DND-41 (cell line): ENCODE measurements at regions not wholly inside any gene's neighbourhood (a gene's known extent, or its start where the extent isn't known, plus 50 kb on each side); places are given as distances from the start of the nearest gene placed in this dataset.

Source experiments
- ATAC-seq: fragments of 200-7000 bp; cut with Tn5 transposase; 3 replicates; pipeline ENCODE4 v1.9.1; 2021; ENCODE audit warnings: low read depth; ENCODE audit not compliant: insufficient read depth
- DNase-seq: peaks from one replicate; pipeline ENCODE4 v3.0.0-alpha.2; 2020
- H2AFZ ChIP-seq: 2 replicates; pipeline ENCODE4 v1.6.0; 2012; ENCODE audit warnings: low read depth, low read length
- H3K27ac ChIP-seq: 2 replicates; pipeline ENCODE4 v1.5.1; 2012; ENCODE audit warnings: low read length, inconsistent platforms
- H3K27me3 ChIP-seq: fragments of 200-600 bp; sonication (generic); 2 replicates; pipeline ENCODE4 v1.6.0; 2012; ENCODE audit warnings: low read length, mild to moderate bottlenecking, inconsistent platforms; ENCODE audit not compliant: insufficient read depth, poor library complexity
- H3K36me3 ChIP-seq: 2 replicates; pipeline ENCODE4 v1.5.1; 2012; ENCODE audit warnings: low read length, inconsistent platforms; ENCODE audit not compliant: insufficient read depth
- H3K4me1 ChIP-seq: 2 replicates; pipeline ENCODE4 v1.5.1; 2012; ENCODE audit warnings: mild to moderate bottlenecking, low read length; ENCODE audit not compliant: insufficient read depth
- H3K4me2 ChIP-seq: 2 replicates; pipeline ENCODE4 v1.6.0; 2012; ENCODE audit warnings: mild to moderate bottlenecking, moderate library complexity, low read length, inconsistent platforms; ENCODE audit not compliant: insufficient read depth
- H3K4me3 ChIP-seq, 2 experiments: fragments of 200-600 bp in 1 of 2; shearing (Covaris generic) in 1 of 2; 2 replicates each; pipeline ENCODE4 v1.5.1; 2012 to 2016; ENCODE audit warnings: inconsistent platforms in 2 of 2, low read length in 2 of 2, mild to moderate bottlenecking in 2 of 2, low read depth in 1 of 2, moderate library complexity in 1 of 2
- H3K79me2 ChIP-seq: 2 replicates; pipeline ENCODE4 v1.6.0; 2012; ENCODE audit warnings: low read length, inconsistent platforms; ENCODE audit not compliant: insufficient read depth
- H3K9ac ChIP-seq: 2 replicates; pipeline ENCODE4 v1.6.0; 2012; ENCODE audit warnings: low read depth, mild to moderate bottlenecking, inconsistent platforms, low read length, moderate library complexity
- H3K9me3 ChIP-seq: 2 replicates; pipeline ENCODE4 v1.5.1; 2012; ENCODE audit warnings: low read length, moderate library complexity, mild to moderate bottlenecking, inconsistent platforms; ENCODE audit not compliant: insufficient read depth, severe bottlenecking
- H4K20me1 ChIP-seq: 2 replicates; pipeline ENCODE4 v1.6.0; 2012; ENCODE audit warnings: low read length; ENCODE audit not compliant: insufficient read depth
- CTCF ChIP-seq: IDR thresholded peaks from 2 replicates; pipeline ENCODE4 v1.5.1; 2012; ENCODE audit warnings: borderline replicate concordance, low read length, moderate library complexity, mild to moderate bottlenecking; ENCODE audit not compliant: poor library complexity, severe bottlenecking; ENCODE audit errors: extremely low read depth
- EZH2 ChIP-seq: IDR thresholded peaks from 3 replicates; pipeline ENCODE4 v1.6.1; 2012; ENCODE audit warnings: borderline replicate concordance, low read depth, mild to moderate bottlenecking, moderate library complexity, low read length, inconsistent platforms; ENCODE audit not compliant: severe bottlenecking

GRCh38 chr7:79872176-79872575, 262.5 kb upstream of the GNAI1 start:
- DNase-seq: no peak

GRCh38 chr7:79868010-79868409, 266.6 kb upstream of the GNAI1 start:
- Histone ChIP-seq H4K20me1 (no peaks in the 10 kb centered on the region), H2AFZ (peak overlapping the region; percentile 28; the same call in 1 of the 2 replicates), H3K36me3 (no peaks in the 10 kb centered on the region), H3K79me2 (no peaks in the 10 kb centered on the region), H3K4me2 (peak overlapping the region; percentile 24), H3K4me1 (peaks cover 9% of the 10 kb centered on the region), H3K27me3 (no peaks in the 10 kb centered on the region), H3K27ac (peak overlapping the region; percentile 15; the same call in 1 of the 2 replicates), H3K9ac (no peak overlapping the region), H3K4me3 (no peak overlapping the region), H3K9me3 (no peaks in the 10 kb centered on the region)
- TF ChIP-seq EZH2 (no peak), CTCF (no peak)
- ATAC-seq (peak; percentile 72), DNase-seq (no peak)

More at GRCh38 chr7:79872176-79872575, 262.5 kb upstream of the GNAI1 start:
- TF ChIP-seq CTCF (no peak), EZH2 (no peak)
- H3K79me2 ChIP-seq: no peaks in the 10 kb centered on the region
- H3K9me3 ChIP-seq: peaks cover 4% of the 10 kb centered on the region
- H3K4me3 ChIP-seq: no peak overlapping the region
- ATAC-seq: no peak
- no peak overlapping the region for H3K4me2 ChIP-seq
- no peaks in the 10 kb centered on the region for H4K20me1 ChIP-seq
- no peak overlapping the region for H2AFZ ChIP-seq
- H3K4me1 ChIP-seq: peaks cover 12% of the 10 kb centered on the region
- no peak overlapping the region for H3K27ac ChIP-seq
- no peaks in the 10 kb centered on the region for H3K36me3 ChIP-seq
- H3K27me3 ChIP-seq: no peaks in the 10 kb centered on the region
- no peak overlapping the region for H3K9ac ChIP-seq

- Histone ChIP-seq H3K9me3 (no peaks in the 10 kb centered on the region), H3K4me3 (no peak overlapping the region), H3K4me1 (no peaks in the 10 kb centered on the region), H4K20me1 (no peaks in the 10 kb centered on the region), H3K36me3 (no peaks in the 10 kb centered on the region), H3K4me2 (no peak overlapping the region), H2AFZ (no peak overlapping the region), H3K27me3 (no peaks in the 10 kb centered on the region), H3K9ac (no peak overlapping the region), H3K27ac (no peak overlapping the region), H3K79me2 (no peaks in the 10 kb centered on the region)
- DNase-seq: no peak
- no peak for ATAC-seq
- no peak for TF ChIP-seq EZH2
- no peak for TF ChIP-seq CTCF
These were observed 272.0 kb upstream of the GNAI1 start for GRCh38 chr7:79862447-79863210.
